Tibial nerve (tissue), 4 donors: ENCODE measurements at regions not wholly inside any gene's neighbourhood (a gene's known extent, or its start where the extent isn't known, plus 50 kb on each side); places are given as distances from the start of the nearest gene placed in this dataset.

Experiments used
- EP300 ChIP-seq, 2 donors: sonication (generic); formaldehyde crosslinking; IDR thresholded peaks; one replicate each; pipeline ENCODE4 v1.6.1; 2017; ENCODE audit warnings: antibody characterized with exemption in 2 of 2, mild to moderate bottlenecking in 1 of 2
- POLR2A ChIP-seq, 2 donors: fragments of 450-650 bp; IDR thresholded peaks; one replicate each; pipeline ENCODE4 v1.6.1; 2017; ENCODE audit warnings: antibody characterized with exemption in 2 of 2, mild to moderate bottlenecking in 2 of 2, moderate library complexity in 2 of 2
- TF ChIP-seq, protein P1 (sequence below), 5 experiments: fragments of 200-600 bp in 3 of 5; fragments of 450-650 bp in 2 of 5; sonication (generic) in 3 of 5; IDR thresholded peaks; one replicate each; pipeline ENCODE4 v1.5.1; 2016 to 2019; ENCODE audit warnings: antibody characterized with exemption in 5 of 5, mild to moderate bottlenecking in 3 of 5, moderate library complexity in 2 of 5

DNA sequence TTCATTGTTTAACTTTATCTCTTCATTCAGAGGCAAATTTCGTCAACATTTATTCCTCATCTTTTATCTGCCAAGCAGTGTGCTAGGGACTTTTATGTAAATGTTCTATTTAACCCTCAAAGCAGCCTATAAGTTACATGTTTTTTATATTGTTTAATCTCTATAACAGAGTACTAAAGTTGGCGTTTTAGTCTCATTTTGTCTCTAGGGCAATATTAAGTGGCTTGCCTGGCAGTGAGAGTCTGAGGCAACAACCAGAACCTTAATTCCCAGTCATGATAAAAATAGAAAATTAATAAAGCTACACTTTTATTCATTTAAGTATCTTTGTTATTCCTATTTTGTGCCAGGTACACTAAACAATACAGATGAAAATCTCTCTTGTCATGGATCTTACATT, 994.3 kb upstream of the ADGRL2 start:
- TF ChIP-seq, protein P1, sequence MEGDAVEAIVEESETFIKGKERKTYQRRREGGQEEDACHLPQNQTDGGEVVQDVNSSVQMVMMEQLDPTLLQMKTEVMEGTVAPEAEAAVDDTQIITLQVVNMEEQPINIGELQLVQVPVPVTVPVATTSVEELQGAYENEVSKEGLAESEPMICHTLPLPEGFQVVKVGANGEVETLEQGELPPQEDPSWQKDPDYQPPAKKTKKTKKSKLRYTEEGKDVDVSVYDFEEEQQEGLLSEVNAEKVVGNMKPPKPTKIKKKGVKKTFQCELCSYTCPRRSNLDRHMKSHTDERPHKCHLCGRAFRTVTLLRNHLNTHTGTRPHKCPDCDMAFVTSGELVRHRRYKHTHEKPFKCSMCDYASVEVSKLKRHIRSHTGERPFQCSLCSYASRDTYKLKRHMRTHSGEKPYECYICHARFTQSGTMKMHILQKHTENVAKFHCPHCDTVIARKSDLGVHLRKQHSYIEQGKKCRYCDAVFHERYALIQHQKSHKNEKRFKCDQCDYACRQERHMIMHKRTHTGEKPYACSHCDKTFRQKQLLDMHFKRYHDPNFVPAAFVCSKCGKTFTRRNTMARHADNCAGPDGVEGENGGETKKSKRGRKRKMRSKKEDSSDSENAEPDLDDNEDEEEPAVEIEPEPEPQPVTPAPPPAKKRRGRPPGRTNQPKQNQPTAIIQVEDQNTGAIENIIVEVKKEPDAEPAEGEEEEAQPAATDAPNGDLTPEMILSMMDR (IDR thresholded peaks at IDR 0.05), result no peak
- TF ChIP-seq POLR2A (IDR thresholded peaks at IDR 0.05) (no peak), EP300 (IDR thresholded peaks at IDR 0.05) (no peak)
